Ishikawa (cell line): ENCODE measurements at regions not wholly inside any gene's neighbourhood (a gene's known extent, or its start where the extent isn't known, plus 50 kb on each side); places are given as distances from the start of the nearest gene placed in this dataset.

Source experiments
- CEBPB ChIP-seq: IDR thresholded peaks from 2 replicates; pipeline ENCODE4 v1.6.1; 2012
- CREB1 ChIP-seq: IDR thresholded peaks from 2 replicates; pipeline ENCODE4 v1.6.1; 2012; ENCODE audit warnings: low read depth
- EGR1 ChIP-seq: IDR thresholded peaks from 2 replicates; pipeline ENCODE4 v1.6.1; 2012
- EP300 ChIP-seq: IDR thresholded peaks from 2 replicates; pipeline ENCODE4 v1.6.1; 2012; ENCODE audit warnings: borderline replicate concordance
- FOXM1 ChIP-seq: IDR thresholded peaks from 2 replicates; pipeline ENCODE4 v1.6.1; 2012; ENCODE audit warnings: low read depth, borderline replicate concordance
- NFIC ChIP-seq: IDR thresholded peaks from 2 replicates; pipeline ENCODE4 v1.6.1; 2012
- RAD21 ChIP-seq: IDR thresholded peaks from 2 replicates; pipeline ENCODE4 v1.6.1; 2012; ENCODE audit warnings: low read depth
- TAF1 ChIP-seq: IDR thresholded peaks from 2 replicates; pipeline ENCODE4 v1.6.1; 2012; ENCODE audit warnings: low read depth, mild to moderate bottlenecking
- TCF12 ChIP-seq: IDR thresholded peaks from 2 replicates; pipeline ENCODE4 v1.6.1; 2012; ENCODE audit warnings: low read depth
- TEAD4 ChIP-seq: IDR thresholded peaks from 2 replicates; pipeline ENCODE4 v1.6.1; 2012
- YY1 ChIP-seq: IDR thresholded peaks from 2 replicates; pipeline ENCODE4 v1.6.1; 2012; ENCODE audit warnings: low read depth
- ZBTB7A ChIP-seq: IDR thresholded peaks from 2 replicates; pipeline ENCODE4 v1.6.1; 2012; ENCODE audit warnings: low read depth
- TF ChIP-seq, protein P1 (sequence below): IDR thresholded peaks from 2 replicates; pipeline ENCODE4 v1.6.1; 2012
- TF ChIP-seq, protein P2 (sequence below): IDR thresholded peaks from 2 replicates; pipeline ENCODE4 v1.6.1; 2012; ENCODE audit warnings: low read depth, mild to moderate bottlenecking
- TF ChIP-seq, protein P3 (sequence below): IDR thresholded peaks from 2 replicates; pipeline ENCODE4 v1.6.1; 2012

DNA sequence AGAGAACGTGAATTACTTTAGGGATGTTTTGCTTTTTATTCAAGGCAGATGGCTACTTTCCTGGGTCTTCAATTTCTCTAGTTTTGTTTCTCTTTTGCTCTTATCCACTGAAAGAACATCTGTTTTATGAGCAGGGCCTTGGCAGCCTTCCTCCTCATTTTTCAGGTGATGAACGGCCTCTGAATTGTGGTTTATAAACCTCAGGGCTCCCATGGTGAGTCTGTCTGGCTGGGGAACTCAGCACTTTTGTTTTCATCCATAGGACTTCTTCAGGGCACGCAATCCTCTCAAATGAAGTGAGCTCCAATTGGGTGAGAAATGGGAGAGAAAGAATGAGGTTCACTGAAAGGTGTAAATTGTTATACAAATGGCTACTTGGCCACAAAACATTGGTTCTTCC, 186.4 kb upstream of the ERCC4 start:
- TF ChIP-seq, protein P1, sequence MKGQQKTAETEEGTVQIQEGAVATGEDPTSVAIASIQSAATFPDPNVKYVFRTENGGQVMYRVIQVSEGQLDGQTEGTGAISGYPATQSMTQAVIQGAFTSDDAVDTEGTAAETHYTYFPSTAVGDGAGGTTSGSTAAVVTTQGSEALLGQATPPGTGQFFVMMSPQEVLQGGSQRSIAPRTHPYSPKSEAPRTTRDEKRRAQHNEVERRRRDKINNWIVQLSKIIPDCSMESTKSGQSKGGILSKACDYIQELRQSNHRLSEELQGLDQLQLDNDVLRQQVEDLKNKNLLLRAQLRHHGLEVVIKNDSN, result no peak
- TF ChIP-seq, protein P2, sequence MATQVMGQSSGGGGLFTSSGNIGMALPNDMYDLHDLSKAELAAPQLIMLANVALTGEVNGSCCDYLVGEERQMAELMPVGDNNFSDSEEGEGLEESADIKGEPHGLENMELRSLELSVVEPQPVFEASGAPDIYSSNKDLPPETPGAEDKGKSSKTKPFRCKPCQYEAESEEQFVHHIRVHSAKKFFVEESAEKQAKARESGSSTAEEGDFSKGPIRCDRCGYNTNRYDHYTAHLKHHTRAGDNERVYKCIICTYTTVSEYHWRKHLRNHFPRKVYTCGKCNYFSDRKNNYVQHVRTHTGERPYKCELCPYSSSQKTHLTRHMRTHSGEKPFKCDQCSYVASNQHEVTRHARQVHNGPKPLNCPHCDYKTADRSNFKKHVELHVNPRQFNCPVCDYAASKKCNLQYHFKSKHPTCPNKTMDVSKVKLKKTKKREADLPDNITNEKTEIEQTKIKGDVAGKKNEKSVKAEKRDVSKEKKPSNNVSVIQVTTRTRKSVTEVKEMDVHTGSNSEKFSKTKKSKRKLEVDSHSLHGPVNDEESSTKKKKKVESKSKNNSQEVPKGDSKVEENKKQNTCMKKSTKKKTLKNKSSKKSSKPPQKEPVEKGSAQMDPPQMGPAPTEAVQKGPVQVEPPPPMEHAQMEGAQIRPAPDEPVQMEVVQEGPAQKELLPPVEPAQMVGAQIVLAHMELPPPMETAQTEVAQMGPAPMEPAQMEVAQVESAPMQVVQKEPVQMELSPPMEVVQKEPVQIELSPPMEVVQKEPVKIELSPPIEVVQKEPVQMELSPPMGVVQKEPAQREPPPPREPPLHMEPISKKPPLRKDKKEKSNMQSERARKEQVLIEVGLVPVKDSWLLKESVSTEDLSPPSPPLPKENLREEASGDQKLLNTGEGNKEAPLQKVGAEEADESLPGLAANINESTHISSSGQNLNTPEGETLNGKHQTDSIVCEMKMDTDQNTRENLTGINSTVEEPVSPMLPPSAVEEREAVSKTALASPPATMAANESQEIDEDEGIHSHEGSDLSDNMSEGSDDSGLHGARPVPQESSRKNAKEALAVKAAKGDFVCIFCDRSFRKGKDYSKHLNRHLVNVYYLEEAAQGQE, result no peak
- TF ChIP-seq RAD21 (no peak), TCF12 (no peak), ZBTB7A (no peak), CREB1 (no peak), EGR1 (no peak), YY1 (no peak), CEBPB (no peak), NFIC (no peak), FOXM1 (no peak), TEAD4 (no peak)
- TF ChIP-seq, protein P3, sequence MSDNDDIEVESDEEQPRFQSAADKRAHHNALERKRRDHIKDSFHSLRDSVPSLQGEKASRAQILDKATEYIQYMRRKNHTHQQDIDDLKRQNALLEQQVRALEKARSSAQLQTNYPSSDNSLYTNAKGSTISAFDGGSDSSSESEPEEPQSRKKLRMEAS, result no peak

DNA sequence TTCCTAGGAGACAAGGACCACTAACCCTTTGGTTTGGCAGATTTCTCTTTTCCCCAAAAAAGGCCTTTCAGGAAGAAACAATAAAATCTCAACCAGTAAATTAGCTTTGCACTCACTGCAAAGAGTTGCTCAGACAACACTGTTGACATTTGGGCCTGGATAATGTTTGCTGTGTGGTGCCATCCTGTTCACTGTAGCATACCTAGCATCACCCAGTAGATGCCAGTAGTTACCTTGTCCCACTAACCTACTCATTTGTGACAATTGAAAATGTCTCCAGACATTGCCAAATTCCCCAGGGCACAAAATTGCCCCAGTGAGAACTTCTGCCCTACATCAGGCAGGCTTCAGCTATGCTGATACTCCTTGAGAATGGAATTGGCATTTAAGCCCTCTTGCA, 177.0 kb upstream of the ERCC4 start:
- TF ChIP-seq RAD21 (no peak), TCF12 (no peak), TAF1 (no peak), FOXM1 (no peak), NFIC (no peak), EP300 (no peak), TEAD4 (no peak)
- TF ChIP-seq, protein P1, result no peak

DNA sequence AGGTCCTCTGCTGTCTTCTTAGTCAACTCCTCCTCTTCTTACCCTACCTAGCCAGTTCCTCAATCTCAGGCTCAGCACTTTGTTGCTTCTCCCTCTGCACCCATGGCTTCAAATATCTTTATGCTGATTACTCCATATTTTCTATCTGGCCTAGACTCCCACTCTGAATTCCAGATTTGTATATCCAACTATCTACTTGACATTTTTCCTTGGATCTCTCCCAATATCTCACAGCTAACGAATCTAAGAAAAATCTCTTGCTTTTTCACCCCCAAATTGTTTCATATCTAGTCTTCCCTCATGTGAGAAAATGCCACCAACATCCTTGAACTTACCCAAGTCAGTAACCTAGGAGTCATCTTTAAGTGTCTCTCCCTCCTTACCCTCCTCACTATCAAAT, 176.4 kb upstream of the ERCC4 start:
- TF ChIP-seq EGR1, result no peak
- TF ChIP-seq, protein P3, result no peak
- TF ChIP-seq TAF1, result no peak
- TF ChIP-seq YY1, result no peak
- no peak for TF ChIP-seq RAD21
- no peak for TF ChIP-seq CREB1
- TF ChIP-seq CEBPB, result no peak
- TF ChIP-seq TEAD4, result no peak
- no peak for TF ChIP-seq NFIC
- TF ChIP-seq TCF12, result no peak
- no peak for TF ChIP-seq ZBTB7A

DNA sequence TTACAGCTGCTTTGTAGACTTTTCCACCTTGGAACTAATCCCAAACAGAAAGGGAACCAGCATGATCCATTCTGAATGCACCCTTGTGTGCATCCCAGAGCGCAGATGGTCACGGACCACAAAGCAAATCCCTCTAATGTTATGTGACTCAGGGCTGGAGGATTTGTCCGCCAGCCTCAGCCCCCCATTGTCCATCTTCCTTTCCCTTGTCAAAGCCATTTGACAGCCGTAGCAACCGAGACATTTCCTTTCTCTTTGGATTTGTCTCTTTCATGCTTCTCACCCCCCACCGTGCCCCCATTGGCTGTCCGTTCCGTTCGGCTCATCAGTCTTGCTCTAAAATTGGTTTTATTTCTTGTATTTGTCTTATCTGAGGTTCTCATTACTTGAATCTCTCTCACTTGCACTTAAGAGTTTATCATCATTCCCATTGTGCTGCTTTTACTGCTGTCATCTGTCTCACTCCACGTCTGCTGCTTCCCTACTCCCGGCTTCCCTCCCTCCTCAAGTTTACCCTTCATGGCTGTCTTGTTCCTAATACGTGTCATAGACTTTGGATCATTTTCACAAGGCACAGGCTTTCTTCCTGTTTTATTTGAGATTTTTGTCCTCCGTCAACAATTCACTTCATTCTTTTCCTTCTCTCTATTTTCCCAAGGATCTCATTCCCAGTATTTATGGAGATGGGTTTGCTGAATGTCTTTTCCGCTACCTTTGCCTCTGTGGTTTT, 163.4 kb upstream of the ERCC4 start:
- no peak for TF ChIP-seq TAF1
- TF ChIP-seq EP300, result no peak
- no peak for TF ChIP-seq EGR1
- no peak for TF ChIP-seq NFIC

DNA sequence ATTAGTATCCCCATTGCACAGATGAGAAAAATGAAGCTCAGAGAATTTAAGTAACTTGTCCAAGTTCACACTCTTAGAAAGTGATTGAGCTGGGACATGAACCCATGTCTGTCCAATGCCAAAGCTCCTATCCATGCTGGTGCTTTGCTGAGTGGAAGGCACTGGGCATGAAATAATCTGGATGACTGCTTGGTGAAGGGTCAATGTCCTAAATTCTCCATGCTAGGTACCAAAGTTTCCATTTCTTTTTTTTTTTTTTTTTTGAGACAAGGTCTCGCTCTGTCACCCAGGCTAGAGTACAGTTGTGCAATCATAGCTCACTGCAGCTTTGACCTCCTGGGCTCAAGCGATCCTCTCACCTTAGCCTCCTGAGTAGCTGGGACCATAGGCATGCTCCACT, 153.6 kb upstream of the ERCC4 start:
- no peak for TF ChIP-seq EGR1
- TF ChIP-seq, protein P1, result no peak
- TF ChIP-seq CREB1, result no peak
- no peak for TF ChIP-seq RAD21
- TF ChIP-seq, protein P2, result no peak
- TF ChIP-seq ZBTB7A, result no peak
- TF ChIP-seq, protein P3, result no peak
- TF ChIP-seq YY1, result no peak
- no peak for TF ChIP-seq CEBPB
- no peak for TF ChIP-seq TAF1
